IMR-90 (cell line): ENCODE measurements at regions not wholly inside any gene's neighbourhood (a gene's known extent, or its start where the extent isn't known, plus 50 kb on each side); places are given as distances from the start of the nearest gene placed in this dataset.

Experiments used
- ATAC-seq: fragments of 200-7000 bp; cut with Tn5 transposase; 2 replicates; pipeline ENCODE4 v1.9.1; 2020; ENCODE audit warnings: low read depth, mild to moderate bottlenecking, moderate library complexity
- BruUV-seq: library from RNA; stranded (reverse); fragments of 400-500 nt; replicated peaks from 2 replicates; lab custom pipeline; 2021; lab: Mats Ljungman, UMichigan
- CTCF ChIA-PET: fragments of 300-600 bp; formaldehyde crosslinking; extraction: SDS; loops from one replicate; lab custom pipeline; 2021; ENCODE audit warnings: antibody characterized with exemption; lab: Yijun Ruan, JAX
- POLR2A ChIA-PET: fragments of 300-600 bp; sonication (Branson Sonifier 250); formaldehyde crosslinking; loops from one replicate; lab custom pipeline; 2022; ENCODE audit warnings: antibody characterized with exemption; ENCODE audit not compliant: unreplicated experiment; lab: Charles Lee
- DNase-seq: peaks from one replicate; pipeline ENCODE4 v3.0.0; 2013
- H2AFZ ChIP-seq: replicated peaks from 2 replicates; pipeline ENCODE3; 2013; ENCODE audit warnings: low read length, mild to moderate bottlenecking; ENCODE audit not compliant: poor library complexity
- H2AK5ac ChIP-seq: 2 replicates; pipeline ENCODE4 v1.6.1; 2013; ENCODE audit warnings: low read depth, low read length, inconsistent platforms
- H2AK9ac ChIP-seq: replicated peaks from 2 replicates; pipeline ENCODE3; 2013; ENCODE audit warnings: mild to moderate bottlenecking, low read depth, low read length, moderate library complexity; ENCODE audit not compliant: poor library complexity
- H2BK120ac ChIP-seq: 2 replicates; pipeline ENCODE4 v1.6.1; 2013; ENCODE audit warnings: low read depth, low read length, inconsistent platforms
- H2BK15ac ChIP-seq: 3 replicates; pipeline ENCODE4 v1.6.1; 2013; ENCODE audit warnings: low read depth, low read length, inconsistent platforms
- H2BK20ac ChIP-seq: 2 replicates; pipeline ENCODE4 v1.6.1; 2013; ENCODE audit warnings: low read depth, mild to moderate bottlenecking, inconsistent platforms, low read length, moderate library complexity
- H2BK5ac ChIP-seq: 2 replicates; pipeline ENCODE4 v1.6.1; 2013; ENCODE audit warnings: mild to moderate bottlenecking, low read depth, low read length, inconsistent platforms; ENCODE audit not compliant: poor library complexity, severe bottlenecking
- H3K14ac ChIP-seq: replicated peaks from 2 replicates; pipeline ENCODE4 v1.6.1; 2013; ENCODE audit warnings: low read depth, low read length, inconsistent platforms
- H3K18ac ChIP-seq: 2 replicates; pipeline ENCODE4 v1.6.1; 2013; ENCODE audit warnings: low read depth, low read length, control low read depth
- H3K23ac ChIP-seq: 2 replicates; pipeline ENCODE4 v1.6.1; 2013; ENCODE audit warnings: low read depth, low read length, inconsistent platforms
- H3K27ac ChIP-seq: 2 replicates; pipeline ENCODE4 v1.5.1; 2013; ENCODE audit warnings: mild to moderate bottlenecking, control low read depth, low read length; ENCODE audit not compliant: insufficient read depth
- H3K27me3 ChIP-seq: 2 replicates; pipeline ENCODE4 v1.6.1; 2013; ENCODE audit warnings: low read length; ENCODE audit not compliant: control insufficient read depth, insufficient read depth
- H3K36me3 ChIP-seq: 2 replicates; pipeline ENCODE4 v1.6.1; 2013; ENCODE audit warnings: low read length, mixed read lengths; ENCODE audit not compliant: control insufficient read depth, insufficient read depth
- H3K4ac ChIP-seq: 2 replicates; pipeline ENCODE4 v1.6.1; 2013; ENCODE audit warnings: low read depth, low read length, inconsistent platforms
- H3K4me1 ChIP-seq: 2 replicates; pipeline ENCODE4 v1.6.1; 2013; ENCODE audit warnings: low read length, mixed read lengths; ENCODE audit not compliant: control insufficient read depth, insufficient read depth
- H3K4me2 ChIP-seq: 2 replicates; pipeline ENCODE4 v1.6.1; 2013; ENCODE audit warnings: low read depth, mild to moderate bottlenecking, control low read depth, low read length, moderate library complexity
- H3K4me3 ChIP-seq: 2 replicates; pipeline ENCODE4 v1.5.1; 2013; ENCODE audit warnings: low read depth, mild to moderate bottlenecking, control low read depth, low read length, moderate library complexity; ENCODE audit not compliant: insufficient read depth
- H3K56ac ChIP-seq: 2 replicates; pipeline ENCODE4 v1.6.1; 2013; ENCODE audit warnings: low read length, inconsistent platforms; ENCODE audit not compliant: insufficient read depth; ENCODE audit errors: extremely low read depth
- H3K79me1 ChIP-seq, 2 experiments: 2 replicates each; pipeline ENCODE4 v1.6.1; 2013; ENCODE audit warnings: low read length in 2 of 2, inconsistent platforms in 1 of 2, low read depth in 1 of 2
- H3K9ac ChIP-seq: 2 replicates; pipeline ENCODE4 v1.6.1; 2013; ENCODE audit warnings: low read depth, low read length, control low read depth
- H3K9me1 ChIP-seq: 2 replicates; pipeline ENCODE4 v1.6.1; 2013; ENCODE audit warnings: low read length, inconsistent platforms; ENCODE audit not compliant: insufficient read depth
- H3K9me3 ChIP-seq: 2 replicates; pipeline ENCODE4 v1.6.1; 2013; ENCODE audit warnings: low read length; ENCODE audit not compliant: control insufficient read depth, insufficient read depth
- H4K20me1 ChIP-seq: 2 replicates; pipeline ENCODE4 v1.6.1; 2013; ENCODE audit warnings: low read length, inconsistent platforms; ENCODE audit not compliant: insufficient read depth
- H4K5ac ChIP-seq: 2 replicates; pipeline ENCODE4 v1.6.1; 2013; ENCODE audit warnings: mild to moderate bottlenecking, low read depth, low read length, control low read depth
- H4K8ac ChIP-seq, 2 experiments: 2 replicates each; pipeline ENCODE4 v1.6.1; 2013; ENCODE audit warnings: low read depth in 2 of 2, low read length in 2 of 2, control low read depth in 1 of 2, inconsistent platforms in 1 of 2
- H4K91ac ChIP-seq: 2 replicates; pipeline ENCODE4 v1.6.1; 2013; ENCODE audit warnings: low read depth, low read length, inconsistent platforms; ENCODE audit not compliant: insufficient read depth
- CHD1 ChIP-seq: IDR thresholded peaks from 2 replicates; pipeline ENCODE4 v1.6.1; 2012; ENCODE audit warnings: low read depth, low read length, improper control_type of control experiment
- FOS ChIP-seq: fragments of 150-350 bp; IDR thresholded peaks from 2 replicates; pipeline ENCODE4 v1.6.1; 2016; ENCODE audit warnings: low read depth, low read length
- MAZ ChIP-seq: IDR thresholded peaks from 2 replicates; pipeline ENCODE4 v1.6.1; 2012; ENCODE audit warnings: low read depth, mild to moderate bottlenecking, low read length, improper control_type of control experiment, moderate library complexity, borderline replicate concordance
- MXI1 ChIP-seq: IDR thresholded peaks from 2 replicates; pipeline ENCODE4 v1.6.1; 2012; ENCODE audit warnings: low read depth, mild to moderate bottlenecking, low read length, moderate library complexity, borderline replicate concordance
- NFE2L2 ChIP-seq: fragments of 150-350 bp; IDR thresholded peaks from 2 replicates; pipeline ENCODE4 v1.6.1; 2016; ENCODE audit warnings: low read depth, mild to moderate bottlenecking, low read length
- RCOR1 ChIP-seq: IDR thresholded peaks from 2 replicates; pipeline ENCODE4 v1.6.1; 2012; ENCODE audit warnings: mild to moderate bottlenecking, low read length, improper control_type of control experiment; ENCODE audit not compliant: insufficient replicate concordance
- RFX5 ChIP-seq: IDR thresholded peaks from 2 replicates; pipeline ENCODE4 v1.8.0; 2012; ENCODE audit warnings: low read depth, mild to moderate bottlenecking, low read length, moderate library complexity
- SMC3 ChIP-seq: fragments of 150-350 bp; IDR thresholded peaks from 2 replicates; pipeline ENCODE4 v1.6.1; 2016; ENCODE audit warnings: low read depth, mild to moderate bottlenecking, antibody characterized with exemption, low read length, moderate library complexity
- WGBS, 2 experiments: methylation state at CpG; one replicate each; pipeline versions ENCODE4 v1.1.5 to v1.1.7; 2013; ENCODE audit warnings: missing lambda C conversion rate in 2 of 2; ENCODE audit not compliant: insufficient read length in 1 of 2; ENCODE audit errors: extremely low coverage in 2 of 2; 5-methylcytosine and 5-hydroxymethylcytosine counted together
- dilution Hi-C: fragments of 300-500 bp; cut with HindIII; formaldehyde crosslinking; loops from one replicate; pipeline ENCODE4 v1.14.3; 2018; ENCODE audit warnings: low sequenced_read_pairs; ENCODE audit not compliant: unreplicated experiment
- in situ Hi-C: fragments of 300-500 bp; cut with MboI; formaldehyde crosslinking; loops from 3 replicates; pipeline ENCODE4 v1.14.3; 2019; ENCODE audit warnings: low sequenced_read_pairs, inconsistent platforms, mixed read lengths
- intact Hi-C: fragments of 100-400 bp; cut with micrococcal nuclease; formaldehyde crosslinking; loops from 2 replicates; pipeline ENCODE4 v1.10.0; 2022
- TF ChIP-seq, protein P1 (sequence below): fragments of 150-350 bp; IDR thresholded peaks from 2 replicates; pipeline ENCODE4 v1.6.1; 2016; ENCODE audit warnings: low read depth, mild to moderate bottlenecking, low read length, moderate library complexity, borderline replicate concordance
- TF ChIP-seq, protein P2 (sequence below): conservative IDR thresholded peaks from 2 replicates; pipeline ENCODE4 v1.5.1; 2012; ENCODE audit warnings: mild to moderate bottlenecking, low read depth, low read length, improper control_type of control experiment

DNA sequence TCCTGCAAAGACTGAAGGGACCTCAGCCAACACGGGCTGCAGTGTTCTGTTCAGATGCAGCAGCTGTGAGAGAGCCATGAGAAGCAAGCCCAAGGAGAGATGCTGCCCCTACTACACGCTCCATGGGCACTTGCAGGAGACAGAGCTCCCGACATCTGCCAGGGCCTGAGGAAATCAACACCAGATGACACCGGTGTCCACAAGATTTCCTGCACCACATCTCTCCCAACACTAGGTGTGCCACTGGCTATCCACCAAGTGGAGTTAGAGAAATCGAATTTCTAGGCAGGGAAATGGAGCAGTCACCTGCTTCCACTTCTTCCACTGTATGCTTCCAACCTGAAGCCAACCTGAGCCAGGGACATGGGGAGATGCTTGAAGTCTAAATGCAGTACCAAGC, 445.3 kb downstream of the RWDD3 start:
- in situ Hi-C loops: no loop called here
- DNase-seq (no peak), ATAC-seq (no peak)
- Histone ChIP-seq H3K79me1 (no peaks in the 10 kb centered on the region), H3K27ac (no peak overlapping the region), H2BK15ac (no peak overlapping the region), H3K14ac (no peak overlapping the region), H2BK5ac (no peak overlapping the region), H3K4me3 (no peak overlapping the region), H2AFZ (no peak overlapping the region), H3K56ac (no peak overlapping the region), H3K23ac (no peak overlapping the region), H2BK20ac (no peak overlapping the region), H3K4ac (no peak overlapping the region), H3K4me1 (no peaks in the 10 kb centered on the region), H3K9me3 (no peaks in the 10 kb centered on the region), H2AK9ac (no peak overlapping the region), H4K20me1 (no peaks in the 10 kb centered on the region), H3K27me3 (no peaks in the 10 kb centered on the region), H3K36me3 (no peaks in the 10 kb centered on the region), H3K4me2 (no peak overlapping the region), H3K9ac (no peak overlapping the region), H4K5ac (no peak overlapping the region), H3K18ac (no peak overlapping the region), H2AK5ac (no peak overlapping the region), H3K9me1 (no peaks in the 10 kb centered on the region), H4K8ac (no peak overlapping the region), H4K91ac (no peak overlapping the region), H2BK120ac (no peak overlapping the region)
- no TSS peak for BruUV-seq
- dilution Hi-C loops: no loop called here
- intact Hi-C loops: no loop called here
- WGBS, 2 experiments: 43% methylated on average over 2 of the region's 5 CpGs; no CpG with 5 or more reads in 1 of the 2 experiments
- ChIA-PET POLR2A (no interaction called here), CTCF (no interaction called here)
- TF ChIP-seq MAZ (no peak), SMC3 (no peak), RCOR1 (no peak), RFX5 (no peak), MXI1 (no peak), CHD1 (no peak), FOS (no peak), NFE2L2 (no peak)
- TF ChIP-seq, protein P1, sequence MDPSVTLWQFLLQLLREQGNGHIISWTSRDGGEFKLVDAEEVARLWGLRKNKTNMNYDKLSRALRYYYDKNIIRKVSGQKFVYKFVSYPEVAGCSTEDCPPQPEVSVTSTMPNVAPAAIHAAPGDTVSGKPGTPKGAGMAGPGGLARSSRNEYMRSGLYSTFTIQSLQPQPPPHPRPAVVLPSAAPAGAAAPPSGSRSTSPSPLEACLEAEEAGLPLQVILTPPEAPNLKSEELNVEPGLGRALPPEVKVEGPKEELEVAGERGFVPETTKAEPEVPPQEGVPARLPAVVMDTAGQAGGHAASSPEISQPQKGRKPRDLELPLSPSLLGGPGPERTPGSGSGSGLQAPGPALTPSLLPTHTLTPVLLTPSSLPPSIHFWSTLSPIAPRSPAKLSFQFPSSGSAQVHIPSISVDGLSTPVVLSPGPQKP: no peak
- TF ChIP-seq, protein P2, sequence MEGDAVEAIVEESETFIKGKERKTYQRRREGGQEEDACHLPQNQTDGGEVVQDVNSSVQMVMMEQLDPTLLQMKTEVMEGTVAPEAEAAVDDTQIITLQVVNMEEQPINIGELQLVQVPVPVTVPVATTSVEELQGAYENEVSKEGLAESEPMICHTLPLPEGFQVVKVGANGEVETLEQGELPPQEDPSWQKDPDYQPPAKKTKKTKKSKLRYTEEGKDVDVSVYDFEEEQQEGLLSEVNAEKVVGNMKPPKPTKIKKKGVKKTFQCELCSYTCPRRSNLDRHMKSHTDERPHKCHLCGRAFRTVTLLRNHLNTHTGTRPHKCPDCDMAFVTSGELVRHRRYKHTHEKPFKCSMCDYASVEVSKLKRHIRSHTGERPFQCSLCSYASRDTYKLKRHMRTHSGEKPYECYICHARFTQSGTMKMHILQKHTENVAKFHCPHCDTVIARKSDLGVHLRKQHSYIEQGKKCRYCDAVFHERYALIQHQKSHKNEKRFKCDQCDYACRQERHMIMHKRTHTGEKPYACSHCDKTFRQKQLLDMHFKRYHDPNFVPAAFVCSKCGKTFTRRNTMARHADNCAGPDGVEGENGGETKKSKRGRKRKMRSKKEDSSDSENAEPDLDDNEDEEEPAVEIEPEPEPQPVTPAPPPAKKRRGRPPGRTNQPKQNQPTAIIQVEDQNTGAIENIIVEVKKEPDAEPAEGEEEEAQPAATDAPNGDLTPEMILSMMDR: no peak
